ENCODE measurements at regions not wholly inside any gene's neighbourhood (a gene's known extent, or its start where the extent isn't known, plus 50 kb on each side); places are given as distances from the start of the nearest gene placed in this dataset.
"Not testable (repeated sequence)": the region's sequence is repeated elsewhere in the genome, so short reads cannot be mapped to it uniquely, and the experiment has no call there.

DNA sequence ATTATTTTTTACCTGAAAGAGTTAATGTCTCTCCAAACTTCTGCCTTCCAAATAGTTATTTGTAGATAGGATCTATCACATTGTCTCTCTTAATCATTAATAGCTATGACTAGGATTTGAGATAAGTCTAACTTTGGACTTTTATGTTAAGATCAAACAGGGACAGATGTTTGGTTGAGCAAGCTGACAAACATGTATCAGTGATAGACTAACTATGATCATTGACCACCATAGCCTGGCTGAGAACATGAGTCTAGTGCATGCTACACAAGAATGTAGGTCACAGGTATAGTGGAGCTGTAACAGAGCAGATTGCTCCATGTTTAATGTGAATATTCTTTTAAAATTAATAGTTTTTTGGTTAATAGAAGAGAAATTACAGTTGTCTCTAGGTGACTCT is 52.0 kb downstream of the SYT15B start:
- H3K9me3 Mint-ChIP-seq; H3K4me1 Mint-ChIP-seq; H3K4me3 Mint-ChIP-seq; DNase-seq; ATAC-seq (replicated peaks); H3K36me3 Mint-ChIP-seq; H3K27me3 Mint-ChIP-seq; H3K27ac Mint-ChIP-seq: not testable (repeated sequence)

DNA sequence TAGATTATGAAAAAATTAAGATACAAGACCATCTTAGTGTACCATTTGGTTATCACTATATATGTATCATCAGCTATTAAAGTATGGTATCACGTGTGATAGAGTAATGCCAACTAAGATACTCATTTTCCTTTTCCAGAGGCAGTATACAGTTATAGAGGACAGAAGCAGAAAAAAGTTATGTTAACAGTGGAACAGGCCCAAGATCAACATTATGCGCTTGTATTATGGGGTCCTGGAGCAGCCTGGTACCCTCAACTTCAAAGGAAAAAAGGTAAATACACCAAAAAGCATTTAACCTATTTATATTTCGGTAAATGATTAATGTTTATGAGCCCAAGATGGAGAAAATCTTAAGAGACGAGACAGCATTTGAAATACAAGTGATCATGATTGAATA is 52.9 kb downstream of the SYT15B start:
- H3K4me1 Mint-ChIP-seq; H3K27me3 Mint-ChIP-seq; H3K4me3 Mint-ChIP-seq; H3K9me3 Mint-ChIP-seq; ATAC-seq (replicated peaks); H3K36me3 Mint-ChIP-seq; H3K27ac Mint-ChIP-seq; DNase-seq: not testable (repeated sequence)

DNA sequence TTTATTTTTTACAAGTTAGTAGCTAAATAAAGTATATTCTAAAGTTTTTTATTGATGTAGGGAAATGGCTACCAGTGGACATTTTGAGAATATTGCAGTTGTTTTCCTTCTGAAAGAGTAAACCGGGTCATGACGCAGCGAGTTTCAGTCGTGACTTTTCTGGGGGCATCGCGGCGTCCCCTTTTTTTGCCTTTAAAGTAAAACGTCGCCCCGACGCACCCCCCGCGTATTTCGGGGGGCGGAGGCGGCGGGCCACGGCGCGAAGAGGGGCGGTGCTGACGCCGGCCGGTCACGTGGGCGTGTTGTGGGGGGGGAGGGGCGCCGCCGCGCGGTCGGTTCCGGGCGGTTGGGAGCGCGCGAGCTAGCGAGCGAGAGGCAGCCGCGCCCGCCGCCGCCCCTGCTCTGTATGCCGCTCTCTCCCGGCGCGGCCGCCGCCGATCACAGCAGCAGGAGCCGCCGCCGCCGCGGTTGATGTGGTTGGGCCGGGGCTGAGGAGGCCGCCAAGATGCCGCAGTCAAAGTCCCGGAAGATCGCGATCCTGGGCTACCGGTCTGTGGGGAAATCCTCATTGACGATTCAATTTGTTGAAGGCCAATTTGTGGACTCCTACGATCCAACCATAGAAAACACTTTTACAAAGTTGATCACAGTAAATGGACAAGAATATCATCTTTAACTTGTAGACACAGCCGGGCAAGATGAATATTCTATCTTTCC is 57.5 kb downstream of the SYT15B start:
- DNase-seq, result peak; percentile 55

DNA sequence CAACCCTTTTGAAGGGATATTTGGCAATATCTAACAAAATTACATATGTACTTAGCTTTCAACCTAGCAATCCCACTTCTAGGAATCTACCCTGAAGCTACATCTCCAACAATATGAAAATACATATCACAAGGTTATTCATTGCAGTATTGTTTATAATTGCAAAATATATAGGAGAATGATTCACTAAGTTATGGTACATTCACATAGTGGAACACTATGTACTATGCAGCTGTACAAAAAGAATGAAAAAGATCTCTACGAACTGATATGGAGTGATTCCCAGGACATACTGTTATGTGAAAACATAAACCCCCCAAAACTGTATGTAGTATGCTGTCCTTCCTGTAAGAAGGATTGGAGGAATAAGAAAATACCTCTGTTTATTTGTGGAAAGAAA is 62.1 kb downstream of the SYT15B start:
- not testable (repeated sequence) for H3K4me1 Mint-ChIP-seq; H3K27me3 Mint-ChIP-seq; H3K27ac Mint-ChIP-seq; DNase-seq; H3K4me3 Mint-ChIP-seq; ATAC-seq (replicated peaks); H3K36me3 Mint-ChIP-seq; H3K9me3 Mint-ChIP-seq

More for the DNA sequence above, 57.5 kb downstream of the SYT15B start:
- peak; percentile 99 for ATAC-seq (replicated peaks)
- not testable (repeated sequence) for H3K9me3 Mint-ChIP-seq, H3K36me3 Mint-ChIP-seq, H3K27ac Mint-ChIP-seq, H3K4me1 Mint-ChIP-seq, H3K27me3 Mint-ChIP-seq
- peak overlapping the region; percentile 44 to 59 for H3K4me3 Mint-ChIP-seq

DNA sequence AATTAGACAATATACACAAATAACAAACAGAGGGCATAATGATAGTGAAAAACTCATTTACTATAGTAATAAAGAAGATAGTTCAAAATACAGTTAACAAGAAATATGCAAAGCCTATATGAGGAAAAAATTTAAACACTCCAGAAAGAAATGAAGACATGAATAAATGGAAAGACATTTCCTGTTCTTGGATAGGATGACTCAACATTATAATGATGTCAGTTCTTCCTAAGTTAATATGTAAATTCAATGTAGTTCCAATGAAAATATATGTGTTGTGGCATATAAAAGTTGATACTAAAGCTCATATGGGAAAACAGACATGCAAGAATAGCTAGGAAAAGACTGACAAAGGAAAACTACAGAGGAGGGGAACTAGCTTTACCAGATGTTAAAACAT is 63.5 kb downstream of the SYT15B start:
- H3K36me3 Mint-ChIP-seq; H3K9me3 Mint-ChIP-seq; H3K4me1 Mint-ChIP-seq; H3K4me3 Mint-ChIP-seq; H3K27ac Mint-ChIP-seq; DNase-seq; H3K27me3 Mint-ChIP-seq; ATAC-seq (replicated peaks): not testable (repeated sequence)

DNA sequence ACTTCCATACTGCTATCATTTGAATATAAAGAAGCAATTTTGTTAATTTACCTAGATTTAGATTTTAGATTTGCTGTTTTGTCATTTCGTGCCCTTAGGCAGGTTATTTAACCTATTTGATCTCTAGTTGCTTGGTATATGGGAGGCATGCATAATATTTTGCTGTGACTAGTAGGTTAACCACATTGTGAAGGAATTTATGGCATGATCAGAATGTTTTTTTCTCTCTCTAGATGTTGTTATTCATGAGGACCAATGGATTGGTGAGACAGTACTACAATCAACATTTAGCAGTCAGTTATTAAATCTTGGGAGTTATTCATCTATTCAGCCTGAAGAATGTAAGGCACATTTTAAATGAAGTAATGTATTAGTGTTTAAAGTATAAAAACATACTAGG is 67.2 kb downstream of the SYT15B start:
- ATAC-seq (replicated peaks); DNase-seq; H3K9me3 Mint-ChIP-seq; H3K4me3 Mint-ChIP-seq; H3K27me3 Mint-ChIP-seq; H3K36me3 Mint-ChIP-seq; H3K27ac Mint-ChIP-seq; H3K4me1 Mint-ChIP-seq: not testable (repeated sequence)

DNA sequence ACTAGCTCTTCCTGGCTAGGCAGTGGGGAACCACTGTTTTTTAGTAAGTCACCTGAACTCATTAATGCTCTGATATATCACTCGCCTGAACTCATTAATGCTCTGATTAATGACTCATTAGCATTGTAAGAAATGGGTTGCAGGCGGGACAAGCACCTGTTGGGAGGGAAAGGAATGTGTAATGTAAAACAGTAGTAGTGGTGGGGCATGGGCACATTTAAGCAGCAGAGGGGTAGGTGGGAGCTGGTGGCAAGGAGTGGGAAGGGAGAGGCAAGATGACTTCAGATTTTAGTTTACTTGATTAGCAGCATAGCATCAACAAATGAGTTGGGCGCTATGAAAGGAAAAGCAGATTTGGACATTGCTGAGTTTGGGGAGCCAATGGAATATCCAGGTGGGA is 68.2 kb downstream of the SYT15B start:
- H3K36me3 Mint-ChIP-seq, H3K27ac Mint-ChIP-seq, H3K9me3 Mint-ChIP-seq: not testable (repeated sequence)

DNA sequence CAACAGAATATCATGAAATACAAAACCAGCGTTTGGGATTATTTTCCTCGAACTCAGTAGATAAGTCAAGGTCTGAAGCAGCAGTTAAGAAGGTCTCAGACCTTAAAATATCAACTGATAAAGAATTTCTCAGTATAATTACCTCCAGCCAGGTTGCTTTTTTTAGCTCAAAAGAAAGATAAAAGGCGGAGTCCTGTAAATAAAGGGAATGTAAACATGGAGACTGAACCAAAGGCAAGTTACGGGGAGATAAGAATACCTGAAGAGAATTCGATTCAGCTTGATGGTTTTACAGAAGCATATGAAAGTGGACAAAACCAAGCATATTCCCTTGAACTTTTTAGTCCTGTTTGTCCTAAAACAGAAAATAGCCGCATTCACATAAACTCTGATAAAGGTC is 73.1 kb downstream of the SYT15B start:
- H3K27ac Mint-ChIP-seq, result not testable (repeated sequence)

More for the DNA sequence above, 68.2 kb downstream of the SYT15B start:
- DNase-seq; H3K27me3 Mint-ChIP-seq; H3K4me1 Mint-ChIP-seq; ATAC-seq (replicated peaks); H3K4me3 Mint-ChIP-seq: not testable (repeated sequence)

DNA sequence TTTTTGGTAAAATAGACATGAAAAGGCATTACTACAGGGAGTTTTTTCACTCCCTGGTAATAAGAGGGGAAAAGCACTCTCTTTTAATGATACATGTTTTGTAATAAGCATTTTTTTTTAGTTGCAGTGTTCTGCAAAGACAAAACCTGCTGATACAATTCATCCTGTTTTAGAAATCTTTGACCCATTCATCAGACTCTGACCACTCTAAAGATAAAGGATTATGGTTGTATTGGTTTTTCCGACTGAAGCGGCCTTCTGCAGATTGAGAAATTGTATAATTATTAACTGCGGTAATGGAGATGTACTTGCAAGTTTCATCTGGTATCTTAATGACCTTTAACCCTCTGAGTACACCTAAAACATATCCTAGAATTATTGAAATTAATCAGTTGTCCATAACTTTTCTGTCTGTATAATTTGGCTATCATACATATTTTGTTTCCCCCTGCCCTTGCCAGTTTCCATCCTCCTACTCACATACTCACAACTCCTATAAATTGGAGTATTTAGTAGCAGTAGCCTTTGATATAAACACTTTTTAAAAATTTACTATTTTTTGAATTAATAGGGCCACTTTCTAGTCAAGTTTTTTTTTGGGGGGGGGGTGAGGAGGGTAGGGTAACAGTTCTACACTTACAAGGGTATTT is 79.4 kb downstream of the SYT15B start:
- not testable (repeated sequence) for H3K9me3 Mint-ChIP-seq; H3K4me1 Mint-ChIP-seq; DNase-seq; ATAC-seq (replicated peaks); H3K4me3 Mint-ChIP-seq; H3K27me3 Mint-ChIP-seq; H3K36me3 Mint-ChIP-seq; H3K27ac Mint-ChIP-seq

More for the DNA sequence above, 73.1 kb downstream of the SYT15B start:
- H3K9me3 Mint-ChIP-seq; H3K4me1 Mint-ChIP-seq; H3K4me3 Mint-ChIP-seq; DNase-seq; H3K36me3 Mint-ChIP-seq; ATAC-seq (replicated peaks); H3K27me3 Mint-ChIP-seq: not testable (repeated sequence)

DNA sequence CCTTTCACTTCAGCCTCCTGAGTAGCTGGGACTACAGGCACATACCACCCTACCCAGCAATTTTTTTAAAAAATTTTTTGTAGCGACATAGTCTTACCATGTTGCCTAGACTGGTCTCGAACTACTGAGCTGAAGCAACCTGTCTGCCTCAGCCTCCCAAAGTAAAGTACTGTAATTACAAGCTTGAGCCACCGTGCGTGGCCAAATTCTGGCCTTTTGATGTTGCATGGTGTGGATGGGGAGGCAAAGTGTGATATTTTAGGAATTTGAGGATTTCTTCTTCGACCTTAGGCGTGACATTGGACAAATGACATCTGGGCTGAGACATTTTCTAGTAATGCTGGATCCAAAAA is 81.8 kb downstream of the SYT15B start:
- H3K27me3 Mint-ChIP-seq, result not testable (repeated sequence)

DNA sequence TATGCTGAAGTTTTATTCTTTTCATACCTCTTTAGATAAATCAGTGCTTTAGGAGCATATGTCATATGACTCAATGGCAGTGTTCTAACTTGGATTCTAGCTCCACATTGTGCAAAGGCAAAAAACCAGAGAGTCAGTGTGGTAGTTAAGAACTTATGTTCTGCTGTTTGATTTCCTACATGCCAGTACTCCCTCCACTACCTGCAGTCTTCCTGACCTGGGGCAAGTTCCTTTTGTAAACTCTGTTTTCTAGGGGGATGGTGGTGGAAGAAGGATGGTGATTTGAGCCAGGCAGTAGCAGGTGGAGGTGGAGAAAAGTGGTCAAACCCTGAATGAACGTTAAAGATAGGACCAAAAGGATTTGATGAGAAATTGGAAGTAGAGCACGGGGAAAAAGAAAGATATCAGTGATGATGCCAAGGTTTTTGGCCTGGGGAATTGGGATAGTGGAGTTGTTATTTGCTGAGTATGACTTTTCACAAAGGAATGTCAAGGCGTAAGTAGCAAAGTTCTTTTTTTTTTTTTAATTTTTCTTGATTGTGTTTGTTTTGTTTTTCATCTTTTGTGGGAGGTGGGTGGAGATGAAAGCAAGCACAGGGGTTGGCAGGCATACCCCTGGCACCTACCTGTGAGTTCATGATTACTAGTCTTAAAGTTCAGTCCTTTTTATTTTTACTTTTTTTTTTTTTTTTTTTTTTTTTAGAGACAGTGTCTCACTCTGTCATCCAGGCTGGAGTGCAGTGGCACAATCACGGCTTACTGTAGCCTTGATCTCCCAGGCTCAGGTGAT is 82.3 kb downstream of the SYT15B start:
- H3K27ac Mint-ChIP-seq; H3K27me3 Mint-ChIP-seq; H3K4me1 Mint-ChIP-seq; H3K36me3 Mint-ChIP-seq; H3K4me3 Mint-ChIP-seq; ATAC-seq (replicated peaks); DNase-seq; H3K9me3 Mint-ChIP-seq: not testable (repeated sequence)

More for the DNA sequence above, 81.8 kb downstream of the SYT15B start:
- not testable (repeated sequence) for H3K9me3 Mint-ChIP-seq; H3K4me1 Mint-ChIP-seq; DNase-seq; H3K27ac Mint-ChIP-seq; H3K4me3 Mint-ChIP-seq; ATAC-seq (replicated peaks); H3K36me3 Mint-ChIP-seq

DNA sequence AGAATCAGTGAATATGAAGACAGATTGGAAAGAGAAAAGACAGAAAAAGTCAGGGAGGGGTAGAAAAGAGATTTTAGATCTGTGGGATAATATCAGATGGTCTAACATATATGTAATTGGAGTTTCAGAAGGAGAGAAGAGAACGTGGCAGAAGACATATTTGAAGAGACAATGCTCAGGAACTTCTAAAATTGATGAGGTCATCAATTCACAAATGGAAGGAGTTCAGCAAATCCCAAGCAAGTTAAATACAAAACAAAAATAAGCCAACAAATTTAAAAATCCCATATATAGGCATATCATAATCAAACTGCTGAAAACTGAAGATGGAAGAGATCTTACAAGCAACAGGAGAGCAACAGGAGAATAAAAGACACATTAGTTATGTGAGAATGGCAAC is 87.3 kb downstream of the SYT15B start:
- ATAC-seq (replicated peaks); H3K9me3 Mint-ChIP-seq; H3K4me3 Mint-ChIP-seq; H3K27ac Mint-ChIP-seq; H3K36me3 Mint-ChIP-seq; H3K4me1 Mint-ChIP-seq; DNase-seq: not testable (repeated sequence)
- H3K27me3 Mint-ChIP-seq, result peaks cover 4 to 13% of the 10 kb centered on the region in 2 donors

DNA sequence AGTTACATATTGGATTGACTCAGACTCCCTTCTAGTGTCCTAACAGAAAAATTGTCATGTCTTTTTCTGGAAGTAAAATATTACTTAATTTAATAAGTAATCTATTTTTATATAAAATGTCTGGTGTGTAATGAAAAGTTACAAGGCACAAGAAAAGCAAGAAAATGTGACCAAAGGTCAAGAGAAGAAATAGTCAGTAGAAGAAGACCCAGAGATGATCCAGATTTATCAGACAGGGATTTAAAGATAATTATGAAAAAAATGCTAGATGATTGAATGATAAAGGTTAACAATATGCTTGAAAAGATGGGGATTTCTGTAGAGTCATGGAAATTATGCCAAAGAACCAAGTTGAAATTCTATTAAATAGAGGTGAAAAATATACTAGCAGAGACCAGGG is 87.8 kb downstream of the SYT15B start:
- peaks cover 4 to 13% of the 10 kb centered on the region in 2 donors for H3K27me3 Mint-ChIP-seq
- not testable (repeated sequence) for H3K4me3 Mint-ChIP-seq

DNA sequence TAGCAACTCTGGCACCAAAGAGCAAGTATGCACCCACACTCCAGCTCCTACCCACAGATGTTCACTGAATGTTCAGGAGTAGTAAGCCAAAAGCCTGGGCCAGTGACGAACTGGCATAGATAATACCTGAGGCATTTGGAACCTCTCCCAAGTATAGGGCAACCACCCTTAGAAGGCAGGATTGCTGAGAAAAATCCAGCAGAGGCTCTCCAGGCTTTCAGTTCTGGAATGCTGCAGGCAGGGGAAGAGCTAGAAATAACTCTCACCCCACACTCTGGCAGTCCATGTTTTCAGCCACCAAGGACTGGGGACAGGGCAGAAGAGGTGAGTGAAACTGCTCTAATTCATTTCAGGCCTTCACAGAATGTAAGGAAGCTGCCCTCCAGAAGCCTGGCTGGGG is 90.3 kb downstream of the SYT15B start:
- not testable (repeated sequence) for H3K9me3 Mint-ChIP-seq; ATAC-seq (replicated peaks); DNase-seq; H3K27ac Mint-ChIP-seq; H3K4me3 Mint-ChIP-seq; H3K4me1 Mint-ChIP-seq; H3K36me3 Mint-ChIP-seq
- peaks cover 4 to 13% of the 10 kb centered on the region in 2 donors for H3K27me3 Mint-ChIP-seq

More for the DNA sequence above, 87.8 kb downstream of the SYT15B start:
- H3K9me3 Mint-ChIP-seq; H3K4me1 Mint-ChIP-seq; H3K27ac Mint-ChIP-seq; DNase-seq; ATAC-seq (replicated peaks); H3K36me3 Mint-ChIP-seq: not testable (repeated sequence)

DNA sequence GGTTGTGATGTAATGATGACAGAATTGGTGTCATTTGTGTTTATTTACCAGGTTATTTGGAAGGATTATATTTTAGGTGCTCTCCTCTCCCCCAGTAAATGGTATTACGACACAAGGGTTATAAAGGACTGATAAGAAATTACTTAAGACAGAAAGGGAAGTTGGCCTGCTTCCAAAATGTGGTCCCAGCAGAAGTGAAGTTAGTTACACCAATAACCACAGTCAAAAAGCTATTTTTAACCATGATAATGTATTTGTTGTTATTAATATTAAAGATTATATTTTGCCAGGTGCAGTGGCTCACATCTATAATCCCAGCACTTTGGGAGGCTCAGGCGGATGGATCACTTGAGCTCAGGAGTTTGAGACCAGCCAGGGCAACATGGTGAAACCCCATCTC is 92.5 kb downstream of the SYT15B start:
- not testable (repeated sequence) for H3K9me3 Mint-ChIP-seq

More for the DNA sequence above, 92.5 kb downstream of the SYT15B start:
- DNase-seq; H3K27me3 Mint-ChIP-seq; H3K36me3 Mint-ChIP-seq; ATAC-seq (replicated peaks); H3K4me1 Mint-ChIP-seq; H3K4me3 Mint-ChIP-seq; H3K27ac Mint-ChIP-seq: not testable (repeated sequence)

Data from stimulated activated naive B cell treated with anti-CD40 and anti-IgM and Interleukin-4, amounts not matched to agents 10 μg/mL and 1 μg/mL and 100 μg/mL, for 72 hours (primary cell).